22Rv1 (cell line): ENCODE measurements at regions not wholly inside any gene's neighbourhood (a gene's known extent, or its start where the extent isn't known, plus 50 kb on each side); places are given as distances from the start of the nearest gene placed in this dataset.

Experiments
- H3K27ac ChIP-seq: fragments of 450-650 bp; 2 replicates; pipeline ENCODE4 v1.5.1; 2017
- CTCF ChIP-seq: fragments of 450-650 bp; IDR thresholded peaks from 2 replicates; pipeline ENCODE4 v1.5.1; 2017; ENCODE audit warnings: mild to moderate bottlenecking
- ZFX ChIP-seq: fragments of 450-650 bp; IDR thresholded peaks from 2 replicates; pipeline ENCODE4 v1.6.1; 2017; ENCODE audit warnings: antibody characterized with exemption, borderline replicate concordance

- H3K27ac ChIP-seq: no peak overlapping the region
- TF ChIP-seq CTCF (no peak), ZFX (no peak)
Observed at GRCh38 chr2:120539937-120540718, 194.2 kb downstream of the INHBB start.

GRCh38 chr2:120540719-120541552, 194.7 kb upstream of the GLI2 start:
- H3K27ac ChIP-seq: no peak overlapping the region
- TF ChIP-seq ZFX (no peak), CTCF (no peak)

- no peak for TF ChIP-seq ZFX
- no peak for TF ChIP-seq CTCF
- no peak overlapping the region for H3K27ac ChIP-seq
Observed at GRCh38 chr2:120541553-120541932, 194.1 kb upstream of the GLI2 start.

GRCh38 chr2:120541972-120542670, 193.5 kb upstream of the GLI2 start:
- no peak for TF ChIP-seq ZFX
- no peak for TF ChIP-seq CTCF
- H3K27ac ChIP-seq: no peak overlapping the region

GRCh38 chr2:120542911-120543527, 192.6 kb upstream of the GLI2 start:
- no peak for TF ChIP-seq ZFX
- no peak for TF ChIP-seq CTCF
- no peak overlapping the region for H3K27ac ChIP-seq

GRCh38 chr2:120543899-120544298, 191.8 kb upstream of the GLI2 start:
- TF ChIP-seq CTCF (no peak), ZFX (no peak)
- no peak overlapping the region for H3K27ac ChIP-seq
